Adrenal gland (tissue), 9 donors: ENCODE measurements at regions not wholly inside any gene's neighbourhood (a gene's known extent, or its start where the extent isn't known, plus 50 kb on each side); places are given as distances from the start of the nearest gene placed in this dataset.

Experiments used
- DNase-seq, 7 donors: peaks; one replicate each; pipeline ENCODE4 v3.0.0-alpha.2; 2019 to 2020
- H3K27ac ChIP-seq, 5 donors: fragments of 200-600 bp; sonication (generic) in 4 of 5; 1 replicate in 3 of 5; 2 replicates in 2 of 5; pipeline versions ENCODE4 v1.5.1 to v1.8.0; 2016 to 2020; ENCODE audit warnings: mild to moderate bottlenecking in 1 of 5
- H3K27me3 ChIP-seq: fragments of 200-600 bp; 2 replicates; pipeline ENCODE4 v1.8.0; 2021
- H3K36me3 ChIP-seq, 2 donors: fragments of 200-600 bp; replicated peaks in 1 of 2; 1 replicate in 1 of 2; 2 replicates in 1 of 2; pipeline versions ENCODE4 v1.5.1 to v1.8.0; 2018 to 2022
- H3K4me1 ChIP-seq, 2 donors: fragments of 200-600 bp; replicated peaks in 1 of 2; 1 replicate in 1 of 2; 2 replicates in 1 of 2; pipeline versions ENCODE4 v1.5.1 to v1.8.0; 2018 to 2021
- H3K4me3 ChIP-seq, 4 donors: fragments of 200-600 bp; sonication (generic) in 3 of 4; one replicate each; pipeline ENCODE4 v1.5.1; 2016 to 2018
- H3K9me3 ChIP-seq, 3 donors: fragments of 200-600 bp; sonication (generic) in 1 of 3; replicated peaks in 1 of 3; 1 replicate in 2 of 3; 2 replicates in 1 of 3; pipeline versions ENCODE4 v1.5.1 to v1.8.0; 2016 to 2021
- CTCF ChIP-seq, 6 experiments: fragments of 450-650 bp in 4 of 6; fragments of 200-600 bp in 2 of 6; sonication (generic) in 1 of 6; IDR thresholded peaks; 1 replicate in 5 of 6; 2 replicates in 1 of 6; pipeline versions ENCODE4 v1.5.1 to v1.8.0; 2016 to 2021; ENCODE audit warnings: antibody characterized with exemption in 6 of 6, mild to moderate bottlenecking in 2 of 6, moderate library complexity in 1 of 6
- POLR2A ChIP-seq, 2 donors: fragments of 450-650 bp; IDR thresholded peaks; one replicate each; pipeline ENCODE4 v1.6.1; 2017; ENCODE audit warnings: antibody characterized with exemption in 2 of 2, mild to moderate bottlenecking in 2 of 2, moderate library complexity in 1 of 2
- WGBS, 4 donors: extraction: QIAGEN DNeasy Blood & Tissue Kit in 2 of 4; methylation state at CpG; one replicate each; pipeline versions ENCODE4 v1.1.5 to v1.1.7; 2013 to 2017; 5-methylcytosine and 5-hydroxymethylcytosine counted together
- intact Hi-C, 2 donors: fragments of 100-400 bp; cut with DNase I; formaldehyde crosslinking; loops; one replicate each; pipeline versions ENCODE4 v1.14.1 to v1.15.0; 2022 to 2023
- donor health status: healthy with polysubstance abuse.
- donor health status: Bipolar disorder and iron deficiency.
- donor health status: DM: yes; HTN: yes; CAD: no.
- donor health status: DM: no; HTN: no; CAD: no.
- donor health status: DM: no; HTN: no; CAD: no.

- 80 to 94% (median 88%) methylated on average over 2 of the region's 2 CpGs for WGBS, 4 donors
- H3K9me3 ChIP-seq, result no peaks in the 10 kb centered on the region
- H3K27me3 ChIP-seq, result no peaks in the 10 kb centered on the region
- no peaks in the 10 kb centered on the region for H3K4me1 ChIP-seq
- DNase-seq, result no peak
- no peak overlapping the region for H3K27ac ChIP-seq
- H3K4me3 ChIP-seq, result no peak overlapping the region
- no peaks in the 10 kb centered on the region for H3K36me3 ChIP-seq
- intact Hi-C loops, result no loop called here
- TF ChIP-seq POLR2A (IDR thresholded peaks at IDR 0.05) (no peak), CTCF (IDR thresholded peaks at IDR 0.05) (no peak)
Observed at GRCh38 chr2:150107816-150108215, 379.7 kb downstream of the RND3 start.

- WGBS, 4 donors, result 67 to 94% (median 84%) methylated on average over 1 of the region's 1 CpG
- no peak for TF ChIP-seq CTCF (IDR thresholded peaks at IDR 0.05)
- no peak for TF ChIP-seq POLR2A (IDR thresholded peaks at IDR 0.05)
- Histone ChIP-seq H3K9me3 (no peaks in the 10 kb centered on the region), H3K27ac (no peak overlapping the region), H3K36me3 (no peaks in the 10 kb centered on the region), H3K27me3 (no peaks in the 10 kb centered on the region), H3K4me3 (no peak overlapping the region), H3K4me1 (no peaks in the 10 kb centered on the region)
- intact Hi-C loops, result no loop called here
- no peak for DNase-seq
Observed at GRCh38 chr2:150107170-150107569, 380.3 kb downstream of the RND3 start.

GRCh38 chr2:150101947-150102346 is 385.5 kb downstream of the RND3 start:
- Histone ChIP-seq H3K4me1 (no peaks in the 10 kb centered on the region), H3K27me3 (no peaks in the 10 kb centered on the region), H3K27ac (no peak overlapping the region), H3K4me3 (no peak overlapping the region), H3K36me3 (no peaks in the 10 kb centered on the region), H3K9me3 (no peaks in the 10 kb centered on the region)
- no peak for DNase-seq
- no peak for TF ChIP-seq CTCF (IDR thresholded peaks at IDR 0.05)
- TF ChIP-seq POLR2A (IDR thresholded peaks at IDR 0.05), result no peak
- intact Hi-C loops, result no loop called here
- WGBS, 4 donors, result 49 to 90% (median 85%) methylated on average over 2 of the region's 2 CpGs

GRCh38 chr2:150100834-150101233 is 386.6 kb downstream of the RND3 start:
- no peak overlapping the region for H3K4me3 ChIP-seq

More at GRCh38 chr2:150100834-150101233, 386.6 kb downstream of the RND3 start:
- DNase-seq, result no peak
- Histone ChIP-seq H3K27me3 (no peaks in the 10 kb centered on the region), H3K9me3 (no peaks in the 10 kb centered on the region), H3K4me1 (no peaks in the 10 kb centered on the region), H3K36me3 (no peaks in the 10 kb centered on the region), H3K27ac (no peak overlapping the region)
- intact Hi-C loops, result no loop called here
- no peak for TF ChIP-seq POLR2A (IDR thresholded peaks at IDR 0.05)
- no peak for TF ChIP-seq CTCF (IDR thresholded peaks at IDR 0.05)
